ENCODE measurements at regions not wholly inside any gene's neighbourhood (a gene's known extent, or its start where the extent isn't known, plus 50 kb on each side); places are given as distances from the start of the nearest gene placed in this dataset.

DNA sequence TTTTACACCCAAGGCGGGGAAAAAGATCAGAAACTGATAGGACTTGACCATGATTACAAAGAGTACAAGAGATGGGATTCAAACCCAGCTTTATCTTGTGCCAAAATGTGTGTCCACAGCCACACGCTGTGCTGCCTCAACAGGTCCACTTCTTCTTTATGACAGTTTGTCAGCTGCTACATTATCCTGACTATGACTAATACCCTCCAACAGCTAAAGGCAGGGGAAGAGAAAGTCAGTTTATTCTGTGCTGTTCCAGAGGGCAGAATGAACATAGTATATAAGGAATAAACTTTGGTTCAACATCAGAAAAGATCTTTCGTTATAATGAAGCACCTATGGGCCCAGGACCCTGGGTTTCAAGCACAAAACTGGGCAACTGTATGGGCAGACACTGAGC is 668.2 kb upstream of the TENM4 start:
- H3K4me3 Mint-ChIP-seq, result no peak overlapping the region
- H3K9me3 ChIP-seq (ENCODE audit: control insufficient read depth, low read length), result no peaks in the 10 kb centered on the region
- H3K27ac Mint-ChIP-seq, result no peak overlapping the region
- peaks cover 4% of the 10 kb centered on the region for H3K9me3 Mint-ChIP-seq
- H3K27me3 Mint-ChIP-seq (ENCODE audit: insufficient read depth), result peaks cover 13% of the 10 kb centered on the region
- H3K4me3 ChIP-seq (ENCODE audit: low read length), result no peak overlapping the region
- H3K9ac ChIP-seq (ENCODE audit: extremely low read depth, low read length, poor library complexity, severe bottlenecking), result no peak overlapping the region
- H3K27ac ChIP-seq (ENCODE audit: low read depth, low read length), result no peak overlapping the region
- no peak for DNase-seq
- TF ChIP-seq, protein P1, sequence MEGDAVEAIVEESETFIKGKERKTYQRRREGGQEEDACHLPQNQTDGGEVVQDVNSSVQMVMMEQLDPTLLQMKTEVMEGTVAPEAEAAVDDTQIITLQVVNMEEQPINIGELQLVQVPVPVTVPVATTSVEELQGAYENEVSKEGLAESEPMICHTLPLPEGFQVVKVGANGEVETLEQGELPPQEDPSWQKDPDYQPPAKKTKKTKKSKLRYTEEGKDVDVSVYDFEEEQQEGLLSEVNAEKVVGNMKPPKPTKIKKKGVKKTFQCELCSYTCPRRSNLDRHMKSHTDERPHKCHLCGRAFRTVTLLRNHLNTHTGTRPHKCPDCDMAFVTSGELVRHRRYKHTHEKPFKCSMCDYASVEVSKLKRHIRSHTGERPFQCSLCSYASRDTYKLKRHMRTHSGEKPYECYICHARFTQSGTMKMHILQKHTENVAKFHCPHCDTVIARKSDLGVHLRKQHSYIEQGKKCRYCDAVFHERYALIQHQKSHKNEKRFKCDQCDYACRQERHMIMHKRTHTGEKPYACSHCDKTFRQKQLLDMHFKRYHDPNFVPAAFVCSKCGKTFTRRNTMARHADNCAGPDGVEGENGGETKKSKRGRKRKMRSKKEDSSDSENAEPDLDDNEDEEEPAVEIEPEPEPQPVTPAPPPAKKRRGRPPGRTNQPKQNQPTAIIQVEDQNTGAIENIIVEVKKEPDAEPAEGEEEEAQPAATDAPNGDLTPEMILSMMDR (conservative IDR thresholded peaks at IDR 0.05), result no peak
- H3K27me3 ChIP-seq (ENCODE audit: control insufficient read depth, insufficient read depth, low read length, poor library complexity, severe bottlenecking), result no peaks in the 10 kb centered on the region
- peaks cover 9% of the 10 kb centered on the region for H3K4me1 ChIP-seq (ENCODE audit: control insufficient read depth, insufficient read depth, low read length)
- WGBS, 2 experiments (ENCODE audit: insufficient coverage in 1 of 2, insufficient read length in 1 of 2), result 86 to 93% methylated on average over 3 of the region's 3 CpGs
- H3K36me3 Mint-ChIP-seq (ENCODE audit: low read depth), result no peaks in the 10 kb centered on the region
- H3K4me1 Mint-ChIP-seq, result peaks cover 11% of the 10 kb centered on the region
- no peaks in the 10 kb centered on the region for H3K36me3 ChIP-seq (ENCODE audit: control insufficient read depth, insufficient read depth, low read length)

DNA sequence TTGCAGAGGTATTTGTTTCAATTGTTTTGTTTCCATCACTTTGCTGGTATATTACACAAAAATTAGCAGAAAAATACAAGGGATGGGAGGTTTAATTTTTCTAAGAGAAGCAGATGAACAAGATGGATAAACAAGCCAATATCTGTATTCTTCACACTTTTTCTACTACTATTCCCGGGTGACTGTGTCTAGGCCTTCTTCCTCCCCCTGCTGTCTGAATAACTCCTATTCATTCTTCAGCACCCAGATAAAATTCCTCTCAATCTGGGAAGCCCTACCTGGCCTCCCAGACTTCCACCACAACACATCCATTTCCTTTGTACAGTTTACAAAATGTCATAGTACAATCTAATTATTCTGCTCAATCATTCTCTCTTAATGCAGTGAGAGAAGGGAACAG is 666.6 kb upstream of the TENM4 start:
- Histone ChIP-seq H3K4me3 (ENCODE audit: low read length) (no peak overlapping the region), H3K4me1 (ENCODE audit: control insufficient read depth, insufficient read depth, low read length) (peaks cover 9% of the 10 kb centered on the region), H3K9ac (ENCODE audit: extremely low read depth, low read length, poor library complexity, severe bottlenecking) (no peak overlapping the region), H3K9me3 (ENCODE audit: control insufficient read depth, low read length) (no peaks in the 10 kb centered on the region), H3K27me3 (ENCODE audit: control insufficient read depth, insufficient read depth, low read length, poor library complexity, severe bottlenecking) (no peaks in the 10 kb centered on the region), H3K27ac (ENCODE audit: low read depth, low read length) (no peak overlapping the region), H3K36me3 (ENCODE audit: control insufficient read depth, insufficient read depth, low read length) (no peaks in the 10 kb centered on the region)
- H3K4me1 Mint-ChIP-seq, result peaks cover 11% of the 10 kb centered on the region
- no peak for DNase-seq
- TF ChIP-seq, protein P1 (conservative IDR thresholded peaks at IDR 0.05), result peak; percentile 60
- peaks cover 4% of the 10 kb centered on the region for H3K9me3 Mint-ChIP-seq
- peaks cover 9% of the 10 kb centered on the region for H3K27me3 Mint-ChIP-seq (ENCODE audit: insufficient read depth)
- 78 to 79% methylated on average over 1 of the region's 1 CpG for WGBS, 2 experiments (ENCODE audit: insufficient coverage in 1 of 2, insufficient read length in 1 of 2)
- no peak overlapping the region for H3K4me3 Mint-ChIP-seq
- no peaks in the 10 kb centered on the region for H3K36me3 Mint-ChIP-seq (ENCODE audit: low read depth)
- no peak overlapping the region for H3K27ac Mint-ChIP-seq

DNA sequence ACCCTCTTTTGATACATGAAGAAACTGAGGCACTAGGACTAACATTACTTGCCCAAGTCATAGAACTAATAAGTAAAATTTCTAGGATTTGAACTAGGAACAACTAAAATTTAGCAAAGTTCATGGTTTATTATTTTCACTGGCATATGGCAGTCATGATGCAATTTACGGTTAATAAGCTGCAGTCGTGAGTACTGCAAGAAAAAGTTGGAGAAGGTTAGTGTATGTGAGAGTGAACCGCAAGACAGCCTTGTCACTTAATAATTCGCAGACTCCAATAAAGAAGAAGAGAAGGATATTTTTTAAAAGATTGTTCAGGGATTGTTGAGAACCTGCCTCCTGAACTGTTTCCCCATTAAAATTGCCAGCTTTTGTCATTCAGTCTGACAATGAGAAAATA is 663.4 kb upstream of the TENM4 start:
- no peak overlapping the region for H3K4me3 Mint-ChIP-seq
- Histone ChIP-seq H3K36me3 (ENCODE audit: control insufficient read depth, insufficient read depth, low read length) (no peaks in the 10 kb centered on the region), H3K9ac (ENCODE audit: extremely low read depth, low read length, poor library complexity, severe bottlenecking) (no peak overlapping the region), H3K4me3 (ENCODE audit: low read length) (no peak overlapping the region), H3K27ac (ENCODE audit: low read depth, low read length) (no peak overlapping the region), H3K4me1 (ENCODE audit: control insufficient read depth, insufficient read depth, low read length) (peaks cover 3% of the 10 kb centered on the region), H3K9me3 (ENCODE audit: control insufficient read depth, low read length) (no peaks in the 10 kb centered on the region), H3K27me3 (ENCODE audit: control insufficient read depth, insufficient read depth, low read length, poor library complexity, severe bottlenecking) (peaks cover 5% of the 10 kb centered on the region)
- no peak overlapping the region for H3K27ac Mint-ChIP-seq
- 95 to 100% methylated on average over 3 to 4 of the region's 4 CpGs for WGBS, 2 experiments (ENCODE audit: insufficient coverage in 1 of 2, insufficient read length in 1 of 2)
- no peaks in the 10 kb centered on the region for H3K9me3 Mint-ChIP-seq
- DNase-seq, result no peak
- no peaks in the 10 kb centered on the region for H3K36me3 Mint-ChIP-seq (ENCODE audit: low read depth)
- H3K27me3 Mint-ChIP-seq (ENCODE audit: insufficient read depth), result peaks cover 7% of the 10 kb centered on the region
- H3K4me1 Mint-ChIP-seq, result peaks cover 3% of the 10 kb centered on the region
- TF ChIP-seq, protein P1 (conservative IDR thresholded peaks at IDR 0.05), result no peak

All from endodermal cell (in vitro differentiated cells).